ENCODE measurements at regions not wholly inside any gene's neighbourhood (a gene's known extent, or its start where the extent isn't known, plus 50 kb on each side); places are given as distances from the start of the nearest gene placed in this dataset.

GRCh38 chr13:111984349-111984748 lies 82.6 kb upstream of the SOX1 start:
- intact Hi-C loops (cut with DNase I), result no loop called here
- no peak for TF ChIP-seq CTCF (IDR thresholded peaks at IDR 0.05)
- TF ChIP-seq POLR2A (IDR thresholded peaks at IDR 0.05), result no peak
- Histone ChIP-seq H3K27me3 (peaks cover 0 to 8% of the 10 kb centered on the region in 2 donors), H3K4me3 (no peak overlapping the region), H3K27ac (no peak overlapping the region), H3K4me1 (no peaks in the 10 kb centered on the region), H3K36me3 (replicated peaks in 1 of 2; ENCODE audit: insufficient read depth in 1 of 2, low read depth in 2 of 2) (no peaks in the 10 kb centered on the region), H3K9me3 (no peaks in the 10 kb centered on the region)
- no peak for DNase-seq
- WGBS, 2 donors, result 85 to 95% methylated on average over 1 of the region's 1 CpG
- no peak for ATAC-seq

GRCh38 chr13:111990362-111990761 lies 76.6 kb upstream of the SOX1 start:
- DNase-seq (no peak), ATAC-seq (no peak)
- Histone ChIP-seq H3K36me3 (replicated peaks in 1 of 2; ENCODE audit: insufficient read depth in 1 of 2, low read depth in 2 of 2) (no peaks in the 10 kb centered on the region), H3K9me3 (peaks cover 0 to 10% (median 0%) of the 10 kb centered on the region in 3 donors), H3K27me3 (no peaks in the 10 kb centered on the region), H3K4me3 (no peak overlapping the region), H3K4me1 (no peaks in the 10 kb centered on the region), H3K27ac (no peak overlapping the region)
- intact Hi-C loops (cut with DNase I), result no loop called here
- WGBS, 2 donors, result 83 to 90% methylated on average over 1 of the region's 1 CpG
- TF ChIP-seq CTCF (IDR thresholded peaks at IDR 0.05), result no peak
- no peak for TF ChIP-seq POLR2A (IDR thresholded peaks at IDR 0.05)

- no peak for DNase-seq
- intact Hi-C loops (cut with DNase I), result no loop called here
- ATAC-seq, result no peak
- no peak overlapping the region for H3K27ac ChIP-seq
- H3K36me3 ChIP-seq (replicated peaks in 1 of 2; ENCODE audit: insufficient read depth in 1 of 2, low read depth in 2 of 2), result no peaks in the 10 kb centered on the region
- H3K27me3 ChIP-seq, result no peaks in the 10 kb centered on the region
- H3K4me3 ChIP-seq, result no peak overlapping the region
- H3K9me3 ChIP-seq, result peaks cover 0 to 10% (median 0%) of the 10 kb centered on the region in 3 donors
- no peak for TF ChIP-seq CTCF (IDR thresholded peaks at IDR 0.05)
- TF ChIP-seq POLR2A (IDR thresholded peaks at IDR 0.05), result no peak
- no peaks in the 10 kb centered on the region for H3K4me1 ChIP-seq
Observed at GRCh38 chr13:111992911-111993310, 74.0 kb upstream of the SOX1 start.

- Histone ChIP-seq H3K4me3 (no peak overlapping the region), H3K4me1 (no peaks in the 10 kb centered on the region), H3K36me3 (replicated peaks in 1 of 2; ENCODE audit: insufficient read depth in 1 of 2, low read depth in 2 of 2) (no peaks in the 10 kb centered on the region), H3K27ac (no peak overlapping the region), H3K9me3 (peaks cover 0 to 10% (median 0%) of the 10 kb centered on the region in 3 donors), H3K27me3 (no peaks in the 10 kb centered on the region)
- no peak for DNase-seq
- intact Hi-C loops (cut with DNase I), result no loop called here
- WGBS, 2 donors, result 19 to 33% methylated on average over 3 of the region's 3 CpGs
- no peak for ATAC-seq
- no peak for TF ChIP-seq CTCF (IDR thresholded peaks at IDR 0.05)
- TF ChIP-seq POLR2A (IDR thresholded peaks at IDR 0.05), result no peak
Observed at GRCh38 chr13:111993691-111994090, 73.3 kb upstream of the SOX1 start.

- Histone ChIP-seq H3K27me3 (no peaks in the 10 kb centered on the region), H3K27ac (no peak overlapping the region), H3K4me3 (no peak overlapping the region), H3K4me1 (no peaks in the 10 kb centered on the region), H3K36me3 (replicated peaks in 1 of 2; ENCODE audit: insufficient read depth in 1 of 2, low read depth in 2 of 2) (no peaks in the 10 kb centered on the region), H3K9me3 (peaks cover 0 to 10% (median 0%) of the 10 kb centered on the region in 3 donors)
- TF ChIP-seq CTCF (IDR thresholded peaks at IDR 0.05) (no peak), POLR2A (IDR thresholded peaks at IDR 0.05) (no peak)
- 62 to 71% methylated on average over 11 of the region's 11 CpGs for WGBS, 2 donors
- intact Hi-C loops (cut with DNase I), result no loop called here
- ATAC-seq (no peak), DNase-seq (no peak)
Observed at GRCh38 chr13:111994578-111994977, 72.4 kb upstream of the SOX1 start.

All from body of pancreas (tissue), 4 donors.